Liver (tissue), 8 donors: ENCODE measurements at regions not wholly inside any gene's neighbourhood (a gene's known extent, or its start where the extent isn't known, plus 50 kb on each side); places are given as distances from the start of the nearest gene placed in this dataset.

Experiments used
- DNase-seq: peaks from one replicate; pipeline ENCODE4 v3.0.0-alpha.2; 2017; ENCODE audit warnings: low spot score
- H3K27ac ChIP-seq, 2 donors: one replicate each; pipeline ENCODE4 v1.7.0; 2013; ENCODE audit warnings: inconsistent platforms in 2 of 2, low read length in 2 of 2, control low read depth in 1 of 2, low read depth in 1 of 2, mild to moderate bottlenecking in 1 of 2
- H3K27me3 ChIP-seq, 4 donors: one replicate each; pipeline versions ENCODE4 v1.6.1 to v1.7.0; 2013; ENCODE audit warnings: low read length in 3 of 4, inconsistent platforms in 1 of 4, mild to moderate bottlenecking in 1 of 4, moderate library complexity in 1 of 4; ENCODE audit not compliant: control insufficient read depth in 4 of 4, insufficient read depth in 4 of 4
- H3K36me3 ChIP-seq, 4 donors: one replicate each; pipeline versions ENCODE4 v1.6.1 to v1.7.0; 2013; ENCODE audit warnings: low read length in 3 of 4, mild to moderate bottlenecking in 3 of 4, low read depth in 1 of 4, moderate library complexity in 1 of 4; ENCODE audit not compliant: control insufficient read depth in 4 of 4, insufficient read depth in 3 of 4
- H3K4me1 ChIP-seq, 4 donors: one replicate each; pipeline versions ENCODE4 v1.6.1 to v1.7.0; 2013; ENCODE audit warnings: low read length in 3 of 4, mild to moderate bottlenecking in 3 of 4, moderate library complexity in 1 of 4; ENCODE audit not compliant: control insufficient read depth in 4 of 4, insufficient read depth in 4 of 4
- H3K4me3 ChIP-seq, 3 donors: one replicate each; pipeline versions ENCODE4 v1.6.1 to v1.7.0; 2013; ENCODE audit warnings: low read length in 3 of 3, control low read depth in 1 of 3, low read depth in 1 of 3, mild to moderate bottlenecking in 1 of 3
- H3K9ac ChIP-seq, 2 donors: one replicate each; pipeline ENCODE4 v1.7.0; 2013; ENCODE audit warnings: low read length in 2 of 2, mild to moderate bottlenecking in 2 of 2, moderate library complexity in 2 of 2, control low read depth in 1 of 2, low read depth in 1 of 2
- H3K9me3 ChIP-seq, 4 donors: one replicate each; pipeline versions ENCODE4 v1.6.1 to v1.7.0; 2013; ENCODE audit warnings: low read length in 3 of 4; ENCODE audit not compliant: control insufficient read depth in 4 of 4
- ATF3 ChIP-seq: IDR thresholded peaks from 2 replicates; pipeline ENCODE4 v1.6.1; 2016; ENCODE audit warnings: antibody characterized with exemption
- EGR1 ChIP-seq, 2 donors: IDR thresholded peaks; 2 replicates each; pipeline ENCODE4 v1.6.1; 2016 to 2018; ENCODE audit warnings: antibody characterized with exemption in 2 of 2, low read depth in 2 of 2
- FOXA1 ChIP-seq: IDR thresholded peaks from 2 replicates; pipeline ENCODE4 v1.6.1; 2016; ENCODE audit warnings: antibody characterized with exemption
- FOXA2 ChIP-seq: IDR thresholded peaks from 2 replicates; pipeline ENCODE4 v1.6.1; 2016; ENCODE audit warnings: antibody characterized with exemption
- GABPA ChIP-seq, 2 donors: IDR thresholded peaks in 1 of 2; conservative IDR thresholded peaks in 1 of 2; 2 replicates each; pipeline ENCODE4 v1.6.1; 2016; ENCODE audit warnings: antibody characterized with exemption in 2 of 2, mild to moderate bottlenecking in 1 of 2, moderate library complexity in 1 of 2
- HNF4A ChIP-seq, 2 donors: conservative IDR thresholded peaks; 2 replicates each; pipeline ENCODE4 v1.6.1; 2016; ENCODE audit warnings: antibody characterized with exemption in 2 of 2, mild to moderate bottlenecking in 2 of 2
- HNF4G ChIP-seq: IDR thresholded peaks from 2 replicates; pipeline ENCODE4 v1.6.1; 2016; ENCODE audit warnings: antibody characterized with exemption
- JUND ChIP-seq, 2 donors: IDR thresholded peaks; 2 replicates each; pipeline ENCODE4 v1.6.1; 2016; ENCODE audit warnings: antibody characterized with exemption in 2 of 2
- NR2F2 ChIP-seq: IDR thresholded peaks from 2 replicates; pipeline ENCODE4 v1.6.1; 2016; ENCODE audit warnings: antibody characterized with exemption
- RAD21 ChIP-seq, 2 donors: IDR thresholded peaks; 2 replicates each; pipeline ENCODE4 v1.6.1; 2016; ENCODE audit warnings: antibody characterized with exemption in 2 of 2, mild to moderate bottlenecking in 2 of 2
- RXRA ChIP-seq, 2 donors: IDR thresholded peaks; 2 replicates each; pipeline ENCODE4 v1.6.1; 2017 to 2018; ENCODE audit warnings: antibody characterized with exemption in 2 of 2, mild to moderate bottlenecking in 1 of 2
- SP1 ChIP-seq: IDR thresholded peaks from 2 replicates; pipeline ENCODE4 v1.6.1; 2018; ENCODE audit warnings: antibody characterized with exemption, mild to moderate bottlenecking
- TAF1 ChIP-seq: conservative IDR thresholded peaks from 2 replicates; pipeline ENCODE4 v1.6.1; 2016; ENCODE audit warnings: antibody characterized with exemption, mild to moderate bottlenecking
- YY1 ChIP-seq: IDR thresholded peaks from 2 replicates; pipeline ENCODE4 v1.6.1; 2016; ENCODE audit warnings: antibody characterized with exemption, mild to moderate bottlenecking
- ZBTB33 ChIP-seq: IDR thresholded peaks from 2 replicates; pipeline ENCODE4 v1.6.1; 2016; ENCODE audit warnings: antibody characterized with exemption
- WGBS: extraction: QIAGEN DNeasy Blood & Tissue Kit; methylation state at CpG from one replicate; pipeline ENCODE4 v1.1.7; 2013; 5-methylcytosine and 5-hydroxymethylcytosine counted together
- TF ChIP-seq, protein P1 (sequence below): IDR thresholded peaks from 2 replicates; pipeline ENCODE4 v1.6.1; 2016; ENCODE audit warnings: antibody characterized with exemption
- TF ChIP-seq, protein P2 (sequence below): fragments of 150-350 bp; IDR thresholded peaks from 2 replicates; pipeline ENCODE4 v1.5.1; 2017; ENCODE audit warnings: improper control_type of control experiment, low read depth, low read length; ENCODE audit not compliant: missing input control
- TF ChIP-seq, protein P3 (sequence below): IDR thresholded peaks from 2 replicates; pipeline ENCODE4 v1.6.1; 2016; ENCODE audit warnings: antibody characterized with exemption, mild to moderate bottlenecking
- donor health status: healthy.
- donor health status: healthy.
- donor health status: healthy.
- donor health status: healthy.
- donor health status: healthy.

- Histone ChIP-seq H3K27ac (no peak overlapping the region), H3K4me3 (no peak overlapping the region)
- 85% methylated on average over 3 of the region's 3 CpGs for WGBS
Observed at GRCh38 chr16:73214825-73215677, 167.1 kb upstream of the ZFHX3 start.

More at GRCh38 chr16:73214825-73215677, 167.1 kb upstream of the ZFHX3 start:
- TF ChIP-seq YY1 = no peak
- TF ChIP-seq, protein P1, sequence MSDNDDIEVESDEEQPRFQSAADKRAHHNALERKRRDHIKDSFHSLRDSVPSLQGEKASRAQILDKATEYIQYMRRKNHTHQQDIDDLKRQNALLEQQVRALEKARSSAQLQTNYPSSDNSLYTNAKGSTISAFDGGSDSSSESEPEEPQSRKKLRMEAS = no peak
- TF ChIP-seq RAD21 (IDR thresholded peaks at IDR 0.05) = no peak
- no peak for TF ChIP-seq JUND (IDR thresholded peaks at IDR 0.05)
- TF ChIP-seq GABPA (IDR thresholded peaks at IDR 0.05 in 1 of 2, conservative IDR thresholded peaks at IDR 0.05 in 1 of 2) = no peak
- no peak for TF ChIP-seq FOXA1
- no peak for TF ChIP-seq HNF4G
- no peak for TF ChIP-seq ATF3
- no peak for TF ChIP-seq TAF1
- TF ChIP-seq FOXA2 = no peak
- TF ChIP-seq ZBTB33 = no peak
- no peak for TF ChIP-seq RXRA (IDR thresholded peaks at IDR 0.05)
- TF ChIP-seq, protein P2, sequence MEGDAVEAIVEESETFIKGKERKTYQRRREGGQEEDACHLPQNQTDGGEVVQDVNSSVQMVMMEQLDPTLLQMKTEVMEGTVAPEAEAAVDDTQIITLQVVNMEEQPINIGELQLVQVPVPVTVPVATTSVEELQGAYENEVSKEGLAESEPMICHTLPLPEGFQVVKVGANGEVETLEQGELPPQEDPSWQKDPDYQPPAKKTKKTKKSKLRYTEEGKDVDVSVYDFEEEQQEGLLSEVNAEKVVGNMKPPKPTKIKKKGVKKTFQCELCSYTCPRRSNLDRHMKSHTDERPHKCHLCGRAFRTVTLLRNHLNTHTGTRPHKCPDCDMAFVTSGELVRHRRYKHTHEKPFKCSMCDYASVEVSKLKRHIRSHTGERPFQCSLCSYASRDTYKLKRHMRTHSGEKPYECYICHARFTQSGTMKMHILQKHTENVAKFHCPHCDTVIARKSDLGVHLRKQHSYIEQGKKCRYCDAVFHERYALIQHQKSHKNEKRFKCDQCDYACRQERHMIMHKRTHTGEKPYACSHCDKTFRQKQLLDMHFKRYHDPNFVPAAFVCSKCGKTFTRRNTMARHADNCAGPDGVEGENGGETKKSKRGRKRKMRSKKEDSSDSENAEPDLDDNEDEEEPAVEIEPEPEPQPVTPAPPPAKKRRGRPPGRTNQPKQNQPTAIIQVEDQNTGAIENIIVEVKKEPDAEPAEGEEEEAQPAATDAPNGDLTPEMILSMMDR = no peak
- TF ChIP-seq, protein P3, sequence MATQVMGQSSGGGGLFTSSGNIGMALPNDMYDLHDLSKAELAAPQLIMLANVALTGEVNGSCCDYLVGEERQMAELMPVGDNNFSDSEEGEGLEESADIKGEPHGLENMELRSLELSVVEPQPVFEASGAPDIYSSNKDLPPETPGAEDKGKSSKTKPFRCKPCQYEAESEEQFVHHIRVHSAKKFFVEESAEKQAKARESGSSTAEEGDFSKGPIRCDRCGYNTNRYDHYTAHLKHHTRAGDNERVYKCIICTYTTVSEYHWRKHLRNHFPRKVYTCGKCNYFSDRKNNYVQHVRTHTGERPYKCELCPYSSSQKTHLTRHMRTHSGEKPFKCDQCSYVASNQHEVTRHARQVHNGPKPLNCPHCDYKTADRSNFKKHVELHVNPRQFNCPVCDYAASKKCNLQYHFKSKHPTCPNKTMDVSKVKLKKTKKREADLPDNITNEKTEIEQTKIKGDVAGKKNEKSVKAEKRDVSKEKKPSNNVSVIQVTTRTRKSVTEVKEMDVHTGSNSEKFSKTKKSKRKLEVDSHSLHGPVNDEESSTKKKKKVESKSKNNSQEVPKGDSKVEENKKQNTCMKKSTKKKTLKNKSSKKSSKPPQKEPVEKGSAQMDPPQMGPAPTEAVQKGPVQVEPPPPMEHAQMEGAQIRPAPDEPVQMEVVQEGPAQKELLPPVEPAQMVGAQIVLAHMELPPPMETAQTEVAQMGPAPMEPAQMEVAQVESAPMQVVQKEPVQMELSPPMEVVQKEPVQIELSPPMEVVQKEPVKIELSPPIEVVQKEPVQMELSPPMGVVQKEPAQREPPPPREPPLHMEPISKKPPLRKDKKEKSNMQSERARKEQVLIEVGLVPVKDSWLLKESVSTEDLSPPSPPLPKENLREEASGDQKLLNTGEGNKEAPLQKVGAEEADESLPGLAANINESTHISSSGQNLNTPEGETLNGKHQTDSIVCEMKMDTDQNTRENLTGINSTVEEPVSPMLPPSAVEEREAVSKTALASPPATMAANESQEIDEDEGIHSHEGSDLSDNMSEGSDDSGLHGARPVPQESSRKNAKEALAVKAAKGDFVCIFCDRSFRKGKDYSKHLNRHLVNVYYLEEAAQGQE = no peak
- TF ChIP-seq SP1 = no peak
- no peak for TF ChIP-seq HNF4A (conservative IDR thresholded peaks at IDR 0.05)
- no peak for TF ChIP-seq NR2F2
- TF ChIP-seq EGR1 (IDR thresholded peaks at IDR 0.05; ENCODE audit: low read depth in 2 of 2) = no peak
- Histone ChIP-seq H3K9me3 (peaks cover 0 to 3% (median 1%) of the 10 kb centered on the region in 4 donors), H3K36me3 (no peaks in the 10 kb centered on the region), H3K27me3 (no peaks in the 10 kb centered on the region), H3K4me1 (peaks cover 0 to 2% (median under 1%) of the 10 kb centered on the region in 4 donors), H3K9ac (no peak overlapping the region)
- DNase-seq = no peak
